Right atrium auricular region (tissue), 2 donors: ENCODE measurements at regions not wholly inside any gene's neighbourhood (a gene's known extent, or its start where the extent isn't known, plus 50 kb on each side); places are given as distances from the start of the nearest gene placed in this dataset.

Experiments used
- DNase-seq: peaks from one replicate; pipeline ENCODE4 v3.0.0-alpha.2; 2019; ENCODE audit warnings: low spot score
- H3K27ac ChIP-seq, 2 donors: fragments of 200-600 bp; sonication (generic); 1 replicate in 1 of 2; 2 replicates in 1 of 2; pipeline ENCODE4 v1.5.1; 2016 to 2019
- H3K27me3 ChIP-seq, 2 donors: fragments of 200-600 bp; sonication (generic); one replicate each; pipeline versions ENCODE4 v1.5.1 to v1.6.0; 2017 to 2019
- H3K36me3 ChIP-seq: fragments of 200-600 bp; sonication (generic); one replicate; pipeline ENCODE4 v1.5.1; 2016
- H3K4me1 ChIP-seq, 2 donors: fragments of 200-600 bp; sonication (generic); one replicate each; pipeline versions ENCODE4 v1.5.1 to v1.6.0; 2017 to 2019
- H3K4me3 ChIP-seq, 2 donors: fragments of 200-600 bp; sonication (generic); 1 replicate in 1 of 2; 2 replicates in 1 of 2; pipeline ENCODE4 v1.5.1; 2017 to 2019; ENCODE audit warnings: mild to moderate bottlenecking in 1 of 2, moderate library complexity in 1 of 2
- H3K9me3 ChIP-seq, 2 donors: fragments of 200-600 bp; sonication (generic); one replicate each; pipeline ENCODE4 v1.5.1; 2019
- CTCF ChIP-seq, 2 donors: fragments of 200-600 bp; sonication (generic); IDR thresholded peaks; one replicate each; pipeline ENCODE4 v1.5.1; 2019; ENCODE audit warnings: antibody characterized with exemption in 2 of 2

GRCh38 chr4:125693228-125693627 is 378.5 kb downstream of the FAT4 start:
- no peak for TF ChIP-seq CTCF (IDR thresholded peaks at IDR 0.05)
- Histone ChIP-seq H3K9me3 (no peaks in the 10 kb centered on the region), H3K27me3 (no peaks in the 10 kb centered on the region), H3K36me3 (no peaks in the 10 kb centered on the region), H3K27ac (no peak overlapping the region), H3K4me3 (no peak overlapping the region), H3K4me1 (no peaks in the 10 kb centered on the region)
- no peak for DNase-seq

- Histone ChIP-seq H3K4me1 (no peaks in the 10 kb centered on the region), H3K9me3 (no peaks in the 10 kb centered on the region), H3K36me3 (no peaks in the 10 kb centered on the region), H3K4me3 (no peak overlapping the region), H3K27me3 (no peaks in the 10 kb centered on the region), H3K27ac (no peak overlapping the region)
- TF ChIP-seq CTCF (IDR thresholded peaks at IDR 0.05): no peak
- DNase-seq: no peak
Measured at GRCh38 chr4:125702406-125702805, 387.7 kb downstream of the FAT4 start.

- no peak overlapping the region for H3K27ac ChIP-seq
- no peaks in the 10 kb centered on the region for H3K27me3 ChIP-seq
- H3K4me3 ChIP-seq: no peak overlapping the region
- no peak for DNase-seq
- H3K36me3 ChIP-seq: no peaks in the 10 kb centered on the region
- H3K4me1 ChIP-seq: no peaks in the 10 kb centered on the region
- no peak for TF ChIP-seq CTCF (IDR thresholded peaks at IDR 0.05)
- no peaks in the 10 kb centered on the region for H3K9me3 ChIP-seq
Measured at GRCh38 chr4:125703443-125703842, 388.7 kb downstream of the FAT4 start.

GRCh38 chr4:125704726-125705125 is 390.0 kb downstream of the FAT4 start:
- TF ChIP-seq CTCF (IDR thresholded peaks at IDR 0.05): no peak
- H3K27ac ChIP-seq: no peak overlapping the region

GRCh38 chr4:125705681-125706080 is 390.9 kb downstream of the FAT4 start:
- DNase-seq: no peak
- Histone ChIP-seq H3K27me3 (no peaks in the 10 kb centered on the region), H3K27ac (no peak overlapping the region), H3K4me1 (no peaks in the 10 kb centered on the region), H3K36me3 (no peaks in the 10 kb centered on the region), H3K9me3 (no peaks in the 10 kb centered on the region), H3K4me3 (no peak overlapping the region)
- TF ChIP-seq CTCF (IDR thresholded peaks at IDR 0.05): no peak

More at GRCh38 chr4:125704726-125705125, 390.0 kb downstream of the FAT4 start:
- DNase-seq: no peak
- no peaks in the 10 kb centered on the region for H3K36me3 ChIP-seq
- no peaks in the 10 kb centered on the region for H3K4me1 ChIP-seq
- H3K9me3 ChIP-seq: no peaks in the 10 kb centered on the region
- H3K27me3 ChIP-seq: no peaks in the 10 kb centered on the region
- no peak overlapping the region for H3K4me3 ChIP-seq

GRCh38 chr4:125707397-125707796 is 392.6 kb downstream of the FAT4 start:
- DNase-seq: no peak
- H3K36me3 ChIP-seq: no peaks in the 10 kb centered on the region
- no peak for TF ChIP-seq CTCF (IDR thresholded peaks at IDR 0.05)
- no peaks in the 10 kb centered on the region for H3K27me3 ChIP-seq
- H3K4me1 ChIP-seq: no peaks in the 10 kb centered on the region
- no peaks in the 10 kb centered on the region for H3K9me3 ChIP-seq
- H3K4me3 ChIP-seq: no peak overlapping the region
- H3K27ac ChIP-seq: no peak overlapping the region
